ENCODE measurements at regions not wholly inside any gene's neighbourhood (a gene's known extent, or its start where the extent isn't known, plus 50 kb on each side); places are given as distances from the start of the nearest gene placed in this dataset.

GRCh38 chr4:97123573-97123972, 1019.7 kb downstream of the STPG2 start:
- ATAC-seq (ENCODE audit: low read depth) (no peak), DNase-seq (no peak)
- Histone ChIP-seq H3K36me3 (replicated peaks in 1 of 2; ENCODE audit: control extremely low read depth in 1 of 2, control insufficient read depth in 1 of 2, extremely low read depth in 1 of 2, insufficient read depth in 2 of 2, low read length in 1 of 2) (no peaks in the 10 kb centered on the region), H2AFZ (ENCODE audit: insufficient read depth, low read depth, low read length, poor library complexity, severe bottlenecking) (no peak overlapping the region), H3K27me3 (replicated peaks in 1 of 4; ENCODE audit: control extremely low read depth in 1 of 4, control insufficient read depth in 3 of 4, insufficient read depth in 4 of 4, low read length in 3 of 4) (no peaks in the 10 kb centered on the region), H3K4me1 (ENCODE audit: control insufficient read depth in 2 of 2, insufficient read depth in 2 of 2, low read length in 2 of 2) (no peaks in the 10 kb centered on the region), H3K4me3 (ENCODE audit: control extremely low read depth in 1 of 5, extremely low read depth in 1 of 5, insufficient read depth in 1 of 5, low read depth in 2 of 5, low read length in 4 of 5) (no peak overlapping the region), H3K4me2 (replicated peaks; ENCODE audit: low read depth, low read length, poor library complexity, severe bottlenecking) (no peak overlapping the region), H3K27ac (ENCODE audit: low read length in 2 of 2) (no peak overlapping the region), H3K9me3 (ENCODE audit: control extremely low read depth in 1 of 3, control insufficient read depth in 2 of 3, insufficient read depth in 1 of 3, low read length in 2 of 3) (peaks cover 0 to 8% (median 0%) of the 10 kb centered on the region in 3 donors), H4K20me1 (ENCODE audit: control insufficient read depth, insufficient read depth, low read length, poor library complexity, severe bottlenecking) (no peaks in the 10 kb centered on the region), H3K79me2 (ENCODE audit: control insufficient read depth, insufficient read depth, low read length) (no peaks in the 10 kb centered on the region), H3K9ac (ENCODE audit: low read length) (no peak overlapping the region)
- CTCF ChIA-PET, result no interaction called here
- TF ChIP-seq EZH2 (IDR thresholded peaks at IDR 0.05; ENCODE audit: borderline replicate concordance, insufficient read depth, low read depth, low read length, poor library complexity, severe bottlenecking) (no peak), CTCF (IDR thresholded peaks at IDR 0.05) (no peak)
- peaks cover 8% of the 10 kb centered on the region for H3K9me3 Mint-ChIP-seq (ENCODE audit: insufficient read depth)
- no peaks in the 10 kb centered on the region for H3K4me1 Mint-ChIP-seq
- H3K27me3 Mint-ChIP-seq, result no peaks in the 10 kb centered on the region
- no peak overlapping the region for H3K4me3 Mint-ChIP-seq
- WGBS (ENCODE audit: insufficient coverage), result 93% methylated on average over 4 of the region's 4 CpGs
- intact Hi-C loops (cut with micrococcal nuclease), result no loop called here
- POLR2A ChIA-PET, result no interaction called here
- no peak overlapping the region for H3K27ac Mint-ChIP-seq

- TF ChIP-seq EZH2 (IDR thresholded peaks at IDR 0.05; ENCODE audit: borderline replicate concordance, insufficient read depth, low read depth, low read length, poor library complexity, severe bottlenecking), result no peak
- TF ChIP-seq CTCF (IDR thresholded peaks at IDR 0.05), result no peak
- intact Hi-C loops (cut with micrococcal nuclease), result no loop called here
- Mint-ChIP-seq H3K27me3 (no peaks in the 10 kb centered on the region), H3K4me3 (no peak overlapping the region), H3K4me1 (no peaks in the 10 kb centered on the region), H3K27ac (no peak overlapping the region), H3K9me3 (ENCODE audit: insufficient read depth) (peaks cover 6% of the 10 kb centered on the region)
- Histone ChIP-seq H3K4me3 (ENCODE audit: control extremely low read depth in 1 of 5, extremely low read depth in 1 of 5, insufficient read depth in 1 of 5, low read depth in 2 of 5, low read length in 4 of 5) (no peak overlapping the region), H3K27ac (ENCODE audit: low read length in 2 of 2) (no peak overlapping the region), H3K9me3 (ENCODE audit: control extremely low read depth in 1 of 3, control insufficient read depth in 2 of 3, insufficient read depth in 1 of 3, low read length in 2 of 3) (peaks cover 0 to 3% (median 0%) of the 10 kb centered on the region in 3 donors), H3K36me3 (replicated peaks in 1 of 2; ENCODE audit: control extremely low read depth in 1 of 2, control insufficient read depth in 1 of 2, extremely low read depth in 1 of 2, insufficient read depth in 2 of 2, low read length in 1 of 2) (no peaks in the 10 kb centered on the region), H2AFZ (ENCODE audit: insufficient read depth, low read depth, low read length, poor library complexity, severe bottlenecking) (no peak overlapping the region), H3K79me2 (ENCODE audit: control insufficient read depth, insufficient read depth, low read length) (no peaks in the 10 kb centered on the region), H3K27me3 (replicated peaks in 1 of 4; ENCODE audit: control extremely low read depth in 1 of 4, control insufficient read depth in 3 of 4, insufficient read depth in 4 of 4, low read length in 3 of 4) (no peaks in the 10 kb centered on the region), H3K4me1 (ENCODE audit: control insufficient read depth in 2 of 2, insufficient read depth in 2 of 2, low read length in 2 of 2) (no peaks in the 10 kb centered on the region), H4K20me1 (ENCODE audit: control insufficient read depth, insufficient read depth, low read length, poor library complexity, severe bottlenecking) (no peaks in the 10 kb centered on the region), H3K4me2 (replicated peaks; ENCODE audit: low read depth, low read length, poor library complexity, severe bottlenecking) (no peak overlapping the region), H3K9ac (ENCODE audit: low read length) (no peak overlapping the region)
- POLR2A ChIA-PET, result no interaction called here
- DNase-seq, result no peak
- CTCF ChIA-PET, result no interaction called here
- no CpG with 5 or more reads among the region's 3 CpGs for WGBS (ENCODE audit: insufficient coverage)
- no peak for ATAC-seq (ENCODE audit: low read depth)
Observed at GRCh38 chr4:97132435-97132834, 1010.8 kb downstream of the STPG2 start.
